Stimulated activated CD4-positive, alpha-beta T cell treated with anti-CD3 and anti-CD28 coated beads, Interleukin-1b, Interleukin-23, amount 100 ng/mL, for 24 hours (primary cell): ENCODE measurements at regions not wholly inside any gene's neighbourhood (a gene's known extent, or its start where the extent isn't known, plus 50 kb on each side); places are given as distances from the start of the nearest gene placed in this dataset.
"Not testable (repeated sequence)": the region's sequence is repeated elsewhere in the genome, so short reads cannot be mapped to it uniquely, and the experiment has no call there.

Source experiments
- DNase-seq, 4 experiments: peaks; one replicate each; pipeline ENCODE4 v3.0.0-alpha.2; 2020; ENCODE audit warnings: low read depth in 4 of 4, low spot score in 1 of 4

- no peak for DNase-seq
Observed at GRCh38 chr1:229710746-229711145, 84.7 kb downstream of the URB2 start.

- DNase-seq = no peak
Observed at GRCh38 chr1:229714306-229714705, 88.3 kb downstream of the URB2 start.

- DNase-seq = peak in 2 of 4 experiments; percentile 3 to 13
Observed at GRCh38 chr1:229714964-229715603, 89.0 kb downstream of the URB2 start.

- no peak for DNase-seq
Observed at GRCh38 chr1:229716069-229716468, 90.0 kb downstream of the URB2 start.

GRCh38 chr1:229716704-229717103 is 90.7 kb downstream of the URB2 start:
- DNase-seq = no peak

- DNase-seq = no peak
Observed at GRCh38 chr1:229717786-229718576, 91.9 kb downstream of the URB2 start.

GRCh38 chr1:229726061-229726460 is 100.0 kb downstream of the URB2 start:
- DNase-seq = no peak

- DNase-seq = no peak
Observed at GRCh38 chr1:229729916-229730315, 103.9 kb downstream of the URB2 start.

GRCh38 chr1:229730573-229730972 is 104.5 kb downstream of the URB2 start:
- no peak for DNase-seq

- no peak for DNase-seq
Observed at GRCh38 chr1:229732061-229732460, 106.0 kb downstream of the URB2 start.

GRCh38 chr1:229736376-229736775 is 110.3 kb downstream of the URB2 start:
- no peak for DNase-seq

GRCh38 chr1:229742614-229743013 is 116.6 kb downstream of the URB2 start:
- not testable (repeated sequence) for DNase-seq

- no peak for DNase-seq
Observed at GRCh38 chr1:229749992-229750391, 123.9 kb downstream of the URB2 start.

- DNase-seq = no peak
Observed at GRCh38 chr1:229751610-229752009, 125.6 kb downstream of the URB2 start.

- no peak for DNase-seq
Observed at GRCh38 chr1:229752679-229753078, 126.6 kb downstream of the URB2 start.

- DNase-seq = no peak
Observed at GRCh38 chr1:229753764-229754551, 127.9 kb downstream of the URB2 start.

GRCh38 chr1:229756666-229757065 is 130.6 kb downstream of the URB2 start:
- DNase-seq = no peak

GRCh38 chr1:229757226-229757625 is 131.2 kb downstream of the URB2 start:
- DNase-seq = no peak

GRCh38 chr1:229758101-229759036 is 132.3 kb downstream of the URB2 start:
- no peak for DNase-seq

- no peak for DNase-seq
Observed at GRCh38 chr1:229759037-229759435, 133.0 kb downstream of the URB2 start.

- no peak for DNase-seq
Observed at GRCh38 chr1:229759586-229759985, 133.5 kb downstream of the URB2 start.
